Ovary (tissue), 7 donors: ENCODE measurements at regions not wholly inside any gene's neighbourhood (a gene's known extent, or its start where the extent isn't known, plus 50 kb on each side); places are given as distances from the start of the nearest gene placed in this dataset.

ENCODE experiments used
- DNase-seq, 5 donors: peaks; one replicate each; pipeline ENCODE4 v3.0.0-alpha.2; 2019 to 2020
- H3K27ac ChIP-seq, 2 donors: fragments of 200-600 bp; one replicate each; pipeline versions ENCODE4 v1.5.1 to v1.8.0; 2019 to 2022
- H3K27me3 ChIP-seq: fragments of 200-600 bp; one replicate; pipeline ENCODE4 v1.8.0; 2022
- H3K36me3 ChIP-seq: fragments of 200-600 bp; sonication (generic); one replicate; pipeline ENCODE4 v1.5.1; 2019
- H3K4me1 ChIP-seq: one replicate; pipeline ENCODE4 v1.8.1; 2013; ENCODE audit warnings: mild to moderate bottlenecking, moderate library complexity; ENCODE audit not compliant: insufficient read depth
- H3K4me3 ChIP-seq: fragments of 200-600 bp; sonication (generic); one replicate; pipeline ENCODE4 v1.5.1; 2017
- H3K9me3 ChIP-seq, 2 donors: fragments of 200-600 bp in 1 of 2; sonication (generic) in 1 of 2; one replicate each; pipeline versions ENCODE4 v1.5.1 to v1.8.1; 2013 to 2019; ENCODE audit warnings: mild to moderate bottlenecking in 1 of 2, moderate library complexity in 1 of 2
- CTCF ChIP-seq, 3 donors: fragments of 450-650 bp in 2 of 3; fragments of 200-600 bp in 1 of 3; IDR thresholded peaks; one replicate each; pipeline versions ENCODE4 v1.5.1 to v1.8.0; 2016 to 2022; ENCODE audit warnings: antibody characterized with exemption in 3 of 3, mild to moderate bottlenecking in 1 of 3
- EP300 ChIP-seq: sonication (generic); formaldehyde crosslinking; IDR thresholded peaks from one replicate; pipeline ENCODE4 v1.6.1; 2017; ENCODE audit warnings: antibody characterized with exemption
- POLR2A ChIP-seq: fragments of 450-650 bp; IDR thresholded peaks from one replicate; pipeline ENCODE4 v1.6.1; 2017; ENCODE audit warnings: antibody characterized with exemption, mild to moderate bottlenecking, moderate library complexity
- WGBS, 3 donors: extraction: QIAGEN DNeasy Blood & Tissue Kit in 1 of 3; methylation state at CpG; one replicate each; pipeline versions ENCODE4 v1.1.5 to v1.1.7; 2013 to 2017; 5-methylcytosine and 5-hydroxymethylcytosine counted together
- intact Hi-C, 4 donors: fragments of 100-400 bp; cut with DNase I; formaldehyde crosslinking; loops; one replicate each; pipeline versions ENCODE4 v1.11.0 to v1.15.1; 2022 to 2023
- donor health status: DM: no; HTN: no; CAD: no; lungs with moderate emphysema.
- donor health status: DM: no; HTN: no; CAD: no.
- donor health status: Bipolar disorder and iron deficiency.
- donor health status: DM: no; HTN: no; CAD: no.
- donor health status: DM: yes; HTN: yes; CAD: no.

GRCh38 chr3:166661621-166662020 is 718.5 kb downstream of the ZBBX start:
- Histone ChIP-seq H3K9me3 (no peaks in the 10 kb centered on the region), H3K4me1 (no peaks in the 10 kb centered on the region), H3K36me3 (no peaks in the 10 kb centered on the region), H3K4me3 (no peak overlapping the region), H3K27me3 (no peaks in the 10 kb centered on the region), H3K27ac (no peak overlapping the region)
- no peak for DNase-seq
- WGBS, 3 donors: 72 to 79% (median 78%) methylated on average over 1 of the region's 1 CpG
- intact Hi-C loops: no loop called here
- TF ChIP-seq CTCF (IDR thresholded peaks at IDR 0.05): no peak
- no peak for TF ChIP-seq EP300
- TF ChIP-seq POLR2A: no peak

GRCh38 chr3:166660962-166661361 is 719.1 kb downstream of the ZBBX start:
- Histone ChIP-seq H3K27me3 (no peaks in the 10 kb centered on the region), H3K4me1 (no peaks in the 10 kb centered on the region), H3K27ac (no peak overlapping the region), H3K9me3 (no peaks in the 10 kb centered on the region), H3K36me3 (no peaks in the 10 kb centered on the region), H3K4me3 (no peak overlapping the region)
- TF ChIP-seq EP300 (no peak), POLR2A (no peak)
- DNase-seq: no peak
- intact Hi-C loops: no loop called here

- Histone ChIP-seq H3K4me3 (no peak overlapping the region), H3K27me3 (peaks cover 2% of the 10 kb centered on the region), H3K4me1 (no peaks in the 10 kb centered on the region), H3K36me3 (no peaks in the 10 kb centered on the region), H3K27ac (no peak overlapping the region), H3K9me3 (no peaks in the 10 kb centered on the region)
- DNase-seq: no peak
- intact Hi-C loops: no loop called here
- WGBS, 3 donors: 71 to 84% (median 71%) methylated on average over 3 of the region's 3 CpGs
- no peak for TF ChIP-seq CTCF (IDR thresholded peaks at IDR 0.05)
- no peak for TF ChIP-seq POLR2A
- no peak for TF ChIP-seq EP300
Observed at GRCh38 chr3:166637984-166638530, 742.0 kb downstream of the ZBBX start.

GRCh38 chr3:166634091-166634746 is 745.9 kb downstream of the ZBBX start:
- DNase-seq: no peak
- intact Hi-C loops: no loop called here

More at GRCh38 chr3:166634091-166634746, 745.9 kb downstream of the ZBBX start:
- Histone ChIP-seq H3K4me3 (no peak overlapping the region), H3K9me3 (no peaks in the 10 kb centered on the region), H3K27ac (no peak overlapping the region), H3K36me3 (no peaks in the 10 kb centered on the region), H3K27me3 (no peaks in the 10 kb centered on the region), H3K4me1 (no peaks in the 10 kb centered on the region)
- 49 to 68% (median 56%) methylated on average over 4 of the region's 4 CpGs for whole genome bisulfite sequencing, 3 donors
- TF ChIP-seq POLR2A: no peak
- TF ChIP-seq EP300: no peak
- no peak for TF ChIP-seq CTCF (IDR thresholded peaks at IDR 0.05)
